Adrenal gland (tissue), 5 donors: ENCODE measurements at regions not wholly inside any gene's neighbourhood (a gene's known extent, or its start where the extent isn't known, plus 50 kb on each side); places are given as distances from the start of the nearest gene placed in this dataset.
A peak's percentile ranks its signal among the peaks of the same experiment; 100 is the strongest.

ENCODE experiments used
- POLR2A ChIP-seq, 2 donors: fragments of 450-650 bp; IDR thresholded peaks; one replicate each; pipeline ENCODE4 v1.6.1; 2017; ENCODE audit warnings: antibody characterized with exemption in 2 of 2, mild to moderate bottlenecking in 2 of 2, moderate library complexity in 1 of 2
- TF ChIP-seq, protein P1 (sequence below), 6 experiments: fragments of 450-650 bp in 4 of 6; fragments of 200-600 bp in 2 of 6; sonication (generic) in 1 of 6; IDR thresholded peaks; 1 replicate in 5 of 6; 2 replicates in 1 of 6; pipeline versions ENCODE4 v1.5.1 to v1.8.0; 2016 to 2021; ENCODE audit warnings: antibody characterized with exemption in 6 of 6, mild to moderate bottlenecking in 2 of 6, moderate library complexity in 1 of 6
- donor health status: DM: no; HTN: no; CAD: no.

DNA sequence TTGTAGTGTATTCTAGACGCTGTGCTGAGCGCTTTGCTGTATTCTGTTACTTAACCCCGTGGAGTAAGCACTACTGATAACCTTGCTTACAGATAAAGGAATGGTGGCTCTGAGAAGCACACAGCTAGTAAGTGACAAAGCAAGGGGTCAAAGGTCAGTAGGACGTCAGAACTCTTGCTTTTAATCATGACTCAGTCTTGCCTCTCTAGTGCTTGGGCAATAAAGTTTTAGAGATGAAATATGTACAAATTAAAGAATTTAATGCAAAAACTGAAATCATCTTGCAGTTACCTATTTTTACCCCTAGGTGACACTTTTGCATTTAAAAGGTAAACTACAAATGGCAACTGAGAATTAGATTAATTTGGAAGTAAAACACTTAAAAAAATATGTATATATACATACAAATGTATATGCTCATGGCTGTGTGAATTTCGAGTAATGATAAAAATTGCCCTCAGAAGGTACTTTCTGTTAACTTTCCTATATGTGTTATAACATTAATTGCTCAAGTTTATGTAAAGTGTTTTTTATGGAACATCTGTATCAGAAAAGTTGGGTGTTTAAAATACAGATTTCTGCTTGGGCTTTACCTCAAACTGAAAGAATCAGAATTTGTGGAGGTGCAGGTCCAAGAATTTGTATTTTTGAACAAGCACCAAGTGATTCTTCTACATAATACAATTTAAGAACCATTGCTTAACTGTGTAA is 175.1 kb upstream of the DAB2 start:
- TF ChIP-seq, protein P1, sequence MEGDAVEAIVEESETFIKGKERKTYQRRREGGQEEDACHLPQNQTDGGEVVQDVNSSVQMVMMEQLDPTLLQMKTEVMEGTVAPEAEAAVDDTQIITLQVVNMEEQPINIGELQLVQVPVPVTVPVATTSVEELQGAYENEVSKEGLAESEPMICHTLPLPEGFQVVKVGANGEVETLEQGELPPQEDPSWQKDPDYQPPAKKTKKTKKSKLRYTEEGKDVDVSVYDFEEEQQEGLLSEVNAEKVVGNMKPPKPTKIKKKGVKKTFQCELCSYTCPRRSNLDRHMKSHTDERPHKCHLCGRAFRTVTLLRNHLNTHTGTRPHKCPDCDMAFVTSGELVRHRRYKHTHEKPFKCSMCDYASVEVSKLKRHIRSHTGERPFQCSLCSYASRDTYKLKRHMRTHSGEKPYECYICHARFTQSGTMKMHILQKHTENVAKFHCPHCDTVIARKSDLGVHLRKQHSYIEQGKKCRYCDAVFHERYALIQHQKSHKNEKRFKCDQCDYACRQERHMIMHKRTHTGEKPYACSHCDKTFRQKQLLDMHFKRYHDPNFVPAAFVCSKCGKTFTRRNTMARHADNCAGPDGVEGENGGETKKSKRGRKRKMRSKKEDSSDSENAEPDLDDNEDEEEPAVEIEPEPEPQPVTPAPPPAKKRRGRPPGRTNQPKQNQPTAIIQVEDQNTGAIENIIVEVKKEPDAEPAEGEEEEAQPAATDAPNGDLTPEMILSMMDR (IDR thresholded peaks at IDR 0.05), result peak in 5 of 6 experiments; percentile 13 to 55 (median 49)
- no peak for TF ChIP-seq POLR2A (IDR thresholded peaks at IDR 0.05)
